Naive B cell (primary cell): ENCODE measurements at regions not wholly inside any gene's neighbourhood (a gene's known extent, or its start where the extent isn't known, plus 50 kb on each side); places are given as distances from the start of the nearest gene placed in this dataset.
A peak's percentile ranks its signal among the peaks of the same experiment; 100 is the strongest.

Experiments used
- ATAC-seq, 2 donors: fragments of 150-1000 bp; cut with Tn5 transposase; 2 replicates each; pipeline ENCODE4 v1.10.0; 2021; ENCODE audit warnings: low read depth in 2 of 2, mild to moderate bottlenecking in 2 of 2, moderate library complexity in 2 of 2
- DNase-seq: peaks from one replicate; pipeline ENCODE4 v3.0.0; 2022
- H3K27ac Mint-ChIP-seq, 6 donors: one replicate each; pipeline ENCODE4 v1.8.0; 2020 to 2022; ENCODE audit warnings: mild to moderate bottlenecking in 6 of 6, mixed read lengths in 6 of 6, moderate library complexity in 5 of 6, inconsistent platforms in 2 of 6
- H3K27me3 Mint-ChIP-seq, 3 donors: one replicate each; pipeline ENCODE4 v1.8.0; 2021 to 2022; ENCODE audit warnings: mixed read lengths in 3 of 3, mild to moderate bottlenecking in 1 of 3
- H3K36me3 Mint-ChIP-seq, 2 donors: one replicate each; pipeline ENCODE4 v1.8.0; 2020 to 2022; ENCODE audit warnings: mixed read lengths in 2 of 2, inconsistent platforms in 1 of 2, mild to moderate bottlenecking in 1 of 2
- H3K4me1 Mint-ChIP-seq, 3 donors: one replicate each; pipeline ENCODE4 v1.8.0; 2020 to 2022; ENCODE audit warnings: mixed read lengths in 3 of 3, inconsistent platforms in 1 of 3, mild to moderate bottlenecking in 1 of 3, moderate library complexity in 1 of 3
- H3K4me3 Mint-ChIP-seq, 8 donors: one replicate each; pipeline ENCODE4 v1.8.0; 2020 to 2022; ENCODE audit warnings: mild to moderate bottlenecking in 8 of 8, mixed read lengths in 8 of 8, moderate library complexity in 8 of 8, inconsistent platforms in 2 of 8
- H3K9me3 Mint-ChIP-seq, 7 donors: one replicate each; pipeline ENCODE4 v1.8.0; 2020 to 2022; ENCODE audit warnings: mixed read lengths in 7 of 7, mild to moderate bottlenecking in 5 of 7, inconsistent platforms in 2 of 7, moderate library complexity in 1 of 7

- no peaks in the 10 kb centered on the region for H3K4me1 Mint-ChIP-seq
- ATAC-seq = no peak
- no peaks in the 10 kb centered on the region for H3K27me3 Mint-ChIP-seq
- peaks cover 23 to 54% (median 41%) of the 10 kb centered on the region in 7 donors for H3K9me3 Mint-ChIP-seq
- no peak overlapping the region for H3K4me3 Mint-ChIP-seq
- no peak overlapping the region for H3K27ac Mint-ChIP-seq
- DNase-seq = no peak
- peaks cover 0 to 24% of the 10 kb centered on the region in 2 donors for H3K36me3 Mint-ChIP-seq
Measured at GRCh38 chr5:145375521-145375920, 459.6 kb downstream of the PRELID2 start.

- ATAC-seq (no peak), DNase-seq (no peak)
- Mint-ChIP-seq H3K27me3 (peaks cover 0 to 4% (median 0%) of the 10 kb centered on the region in 3 donors), H3K4me1 (no peaks in the 10 kb centered on the region), H3K4me3 (no peak overlapping the region), H3K9me3 (peaks cover 0 to 16% (median 2%) of the 10 kb centered on the region in 7 donors), H3K27ac (no peak overlapping the region), H3K36me3 (no peaks in the 10 kb centered on the region)
Measured at GRCh38 chr5:145365464-145365863, 469.7 kb downstream of the PRELID2 start.

DNA sequence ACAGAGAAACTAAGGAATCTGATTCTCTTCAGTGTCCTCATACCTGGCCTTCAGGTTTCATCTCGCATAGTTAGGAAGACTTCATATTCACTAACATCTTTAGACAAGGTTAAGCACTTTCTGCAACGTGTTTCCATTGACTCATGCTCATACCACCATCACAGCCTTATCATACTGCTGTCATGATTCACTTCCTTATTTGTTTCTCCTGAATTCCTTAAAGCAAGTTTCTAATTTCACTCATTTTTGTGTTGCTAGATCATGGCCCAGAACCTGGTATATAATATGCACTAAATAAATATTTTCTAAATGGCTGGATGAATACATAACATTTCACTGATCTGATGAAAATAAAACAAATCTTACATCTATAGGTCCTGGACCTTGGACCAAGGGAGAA, 472.9 kb downstream of the PRELID2 start:
- Mint-ChIP-seq H3K27ac (no peak overlapping the region), H3K9me3 (peaks cover 0 to 10% (median 2%) of the 10 kb centered on the region in 7 donors), H3K36me3 (no peaks in the 10 kb centered on the region), H3K4me3 (no peak overlapping the region), H3K27me3 (peaks cover 0 to 4% (median 0%) of the 10 kb centered on the region in 3 donors), H3K4me1 (no peaks in the 10 kb centered on the region)
- ATAC-seq = no peak
- no peak for DNase-seq

- Mint-ChIP-seq H3K27ac (no peak overlapping the region), H3K4me1 (no peaks in the 10 kb centered on the region), H3K27me3 (peaks cover 0 to 4% (median 0%) of the 10 kb centered on the region in 3 donors), H3K36me3 (no peaks in the 10 kb centered on the region), H3K4me3 (no peak overlapping the region), H3K9me3 (peaks cover 0 to 10% (median 4%) of the 10 kb centered on the region in 7 donors)
- no peak for ATAC-seq
- DNase-seq = no peak
Measured at GRCh38 chr5:145360936-145361335, 474.2 kb downstream of the PRELID2 start.

- Mint-ChIP-seq H3K36me3 (no peaks in the 10 kb centered on the region), H3K27me3 (no peaks in the 10 kb centered on the region), H3K9me3 (peaks cover 0 to 5% (median 0%) of the 10 kb centered on the region in 7 donors), H3K4me1 (no peaks in the 10 kb centered on the region), H3K27ac (no peak overlapping the region), H3K4me3 (no peak overlapping the region)
- ATAC-seq (no peak), DNase-seq (no peak)
Measured at GRCh38 chr5:145350513-145350912, 484.6 kb downstream of the PRELID2 start.

DNA sequence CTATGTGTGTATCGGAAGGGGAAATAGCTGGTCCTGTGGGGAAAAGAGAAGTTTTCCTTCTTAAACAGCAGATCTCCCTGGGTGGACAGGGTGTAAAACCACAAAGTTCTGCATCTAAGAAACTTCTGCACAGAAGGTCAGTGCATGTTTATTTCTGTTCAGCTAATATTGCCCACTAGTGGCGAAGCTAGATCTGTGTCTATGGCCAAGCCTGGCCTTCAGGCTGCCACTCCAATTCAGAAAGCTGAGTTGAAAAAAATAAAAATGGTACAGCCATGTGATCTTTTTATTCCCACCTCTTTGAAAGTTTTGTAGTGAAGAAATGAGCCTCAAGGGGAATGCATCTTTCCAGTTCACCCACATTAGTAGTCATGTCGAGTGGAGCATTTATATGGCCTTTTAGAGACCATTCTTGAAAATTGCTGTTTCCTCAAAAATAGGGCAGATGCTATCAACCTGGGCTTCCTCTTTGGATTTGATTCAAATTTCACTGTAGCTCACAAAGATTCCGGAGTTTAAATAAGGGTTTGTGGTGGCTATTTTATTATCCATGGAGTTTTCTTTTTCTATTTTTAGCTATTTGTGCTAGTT, 488.0 kb downstream of the PRELID2 start:
- DNase-seq = no peak
- Mint-ChIP-seq H3K36me3 (no peaks in the 10 kb centered on the region), H3K27ac (no peak overlapping the region), H3K4me3 (peak overlapping the region in 1 of 8 donors; percentile 4), H3K4me1 (no peaks in the 10 kb centered on the region), H3K27me3 (no peaks in the 10 kb centered on the region), H3K9me3 (no peaks in the 10 kb centered on the region)
- ATAC-seq = no peak

DNA sequence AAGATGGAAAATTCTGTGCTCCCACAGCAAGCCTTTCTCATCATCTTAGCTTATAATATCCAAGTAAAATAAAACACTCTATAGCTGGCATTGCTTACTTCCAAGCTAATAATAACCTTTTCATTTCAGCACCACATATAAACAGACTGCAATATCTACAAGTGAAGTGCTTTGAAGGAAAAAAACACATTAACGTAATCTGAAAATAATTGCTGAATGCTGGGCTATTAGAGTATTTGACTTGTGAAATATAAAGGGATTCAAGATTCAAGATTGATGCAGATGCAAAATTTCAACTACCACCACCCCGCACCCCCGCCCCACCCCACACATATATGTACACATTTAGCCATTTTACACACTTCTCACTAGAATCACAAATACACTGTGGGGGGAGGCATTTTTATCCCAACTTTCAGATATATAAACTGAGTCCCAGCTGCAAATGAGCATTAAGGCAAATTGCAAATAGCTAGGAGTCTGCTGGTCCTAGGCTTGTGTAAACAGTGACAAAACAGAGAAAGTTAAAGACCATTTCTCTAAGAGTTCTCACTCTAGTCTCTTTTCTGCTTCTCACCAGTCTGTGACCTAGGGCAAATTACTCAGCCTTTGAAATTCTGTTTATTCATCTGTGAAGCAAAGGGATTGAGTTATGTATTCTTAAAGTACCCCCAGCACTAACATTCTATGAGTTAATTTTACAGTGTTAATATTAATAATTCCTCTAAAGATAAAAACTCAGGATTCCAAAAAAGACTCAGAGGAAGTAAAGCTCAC, 489.4 kb downstream of the PRELID2 start:
- no peaks in the 10 kb centered on the region for H3K4me1 Mint-ChIP-seq
- H3K9me3 Mint-ChIP-seq = peaks cover 0 to 5% (median 0%) of the 10 kb centered on the region in 7 donors
- H3K27ac Mint-ChIP-seq = no peak overlapping the region
- H3K4me3 Mint-ChIP-seq = no peak overlapping the region
- no peaks in the 10 kb centered on the region for H3K36me3 Mint-ChIP-seq
- ATAC-seq = no peak
- H3K27me3 Mint-ChIP-seq = no peaks in the 10 kb centered on the region
- DNase-seq = no peak

DNA sequence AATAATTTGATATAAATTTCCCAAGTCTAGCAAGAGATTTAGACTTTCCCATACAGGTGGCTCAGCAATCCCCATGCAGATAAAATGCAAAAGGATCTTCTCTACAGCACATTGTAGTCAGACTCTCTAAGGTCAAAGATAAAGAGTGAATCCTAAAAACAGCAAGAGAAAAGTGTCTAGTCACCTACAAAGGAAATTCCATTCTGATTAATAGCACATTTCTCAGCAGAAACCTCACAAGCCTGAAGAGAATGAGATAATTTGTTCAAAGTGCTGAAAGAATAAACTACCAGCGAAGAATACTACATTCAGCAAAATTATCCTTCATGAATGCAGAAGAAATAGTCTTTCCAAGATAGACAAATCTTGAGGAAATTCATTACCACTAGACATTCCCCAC, 493.3 kb downstream of the PRELID2 start:
- Mint-ChIP-seq H3K36me3 (no peaks in the 10 kb centered on the region), H3K4me3 (no peak overlapping the region), H3K4me1 (no peaks in the 10 kb centered on the region), H3K27ac (no peak overlapping the region), H3K27me3 (no peaks in the 10 kb centered on the region), H3K9me3 (peaks cover 0 to 11% (median 3%) of the 10 kb centered on the region in 7 donors)
- no peak for ATAC-seq
- no peak for DNase-seq

GRCh38 chr5:145340099-145340498, 495.0 kb downstream of the PRELID2 start:
- Mint-ChIP-seq H3K27ac (peak overlapping the region in 1 of 6 donors; percentile 22), H3K36me3 (no peaks in the 10 kb centered on the region), H3K4me3 (no peak overlapping the region), H3K27me3 (no peaks in the 10 kb centered on the region), H3K9me3 (peaks cover 1 to 17% (median 6%) of the 10 kb centered on the region in 7 donors), H3K4me1 (no peaks in the 10 kb centered on the region)
- no peak for ATAC-seq
- DNase-seq = no peak

DNA sequence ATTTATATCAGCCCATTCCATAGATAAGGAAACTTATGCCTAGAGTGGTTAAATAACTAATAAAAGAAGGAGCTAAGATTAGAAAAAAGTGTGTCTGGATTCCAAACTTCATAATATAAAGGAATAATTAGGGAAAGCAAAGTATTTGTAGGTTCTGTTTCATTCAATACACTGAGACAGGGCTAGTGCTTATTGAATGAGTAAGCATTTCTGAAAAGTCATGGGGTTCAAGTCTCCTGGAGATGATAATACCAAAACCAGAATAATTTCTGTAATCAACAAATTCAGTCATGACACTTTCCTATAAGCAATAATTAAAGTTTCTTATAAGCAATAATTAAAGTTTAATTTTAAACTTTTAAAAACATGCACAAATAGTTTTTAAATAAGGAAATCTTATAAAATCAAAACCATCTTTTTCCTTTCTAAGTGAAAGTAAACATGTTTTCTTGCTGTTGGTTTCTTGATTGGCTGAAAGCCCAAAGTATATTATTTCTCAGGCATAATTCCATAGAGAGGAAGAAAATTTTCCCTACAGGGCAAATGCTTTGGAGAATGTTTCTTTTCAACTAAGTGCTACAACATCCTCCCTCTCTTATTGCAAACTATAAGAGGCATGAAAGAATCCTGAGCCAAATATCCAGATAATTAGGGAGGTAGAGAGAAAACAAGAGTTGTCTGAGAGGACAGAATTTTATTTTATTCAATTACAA, 510.2 kb downstream of the PRELID2 start:
- Mint-ChIP-seq H3K36me3 (no peaks in the 10 kb centered on the region), H3K27ac (no peak overlapping the region), H3K4me3 (no peak overlapping the region), H3K4me1 (no peaks in the 10 kb centered on the region), H3K9me3 (peaks cover 8 to 16% (median 10%) of the 10 kb centered on the region in 7 donors), H3K27me3 (no peaks in the 10 kb centered on the region)
- DNase-seq (no peak), ATAC-seq (no peak)

DNA sequence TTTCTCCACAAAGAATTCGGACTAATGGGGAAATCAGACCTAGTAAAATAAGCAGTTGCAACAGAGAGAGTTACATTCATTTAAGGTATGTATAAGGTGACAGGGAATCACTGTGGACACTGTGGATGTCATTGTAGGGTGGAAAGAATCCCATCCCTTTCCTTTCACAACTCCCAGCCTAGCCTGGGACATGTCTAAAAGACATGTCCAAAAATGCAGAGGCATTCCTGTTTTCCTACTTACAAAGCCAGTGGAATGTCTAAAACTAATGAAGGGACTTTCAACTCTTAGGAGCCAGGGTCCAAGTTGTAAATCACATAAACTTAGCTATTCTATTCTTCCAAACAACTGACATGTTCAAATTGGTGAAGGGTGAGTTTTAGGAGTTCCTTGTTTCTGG, 511.0 kb downstream of the PRELID2 start:
- ATAC-seq (no peak), DNase-seq (no peak)
- no peaks in the 10 kb centered on the region for H3K36me3 Mint-ChIP-seq
- H3K9me3 Mint-ChIP-seq = peaks cover 4 to 13% (median 6%) of the 10 kb centered on the region in 7 donors
- no peaks in the 10 kb centered on the region for H3K4me1 Mint-ChIP-seq
- H3K27me3 Mint-ChIP-seq = no peaks in the 10 kb centered on the region
- no peak overlapping the region for H3K4me3 Mint-ChIP-seq
- no peak overlapping the region for H3K27ac Mint-ChIP-seq

DNA sequence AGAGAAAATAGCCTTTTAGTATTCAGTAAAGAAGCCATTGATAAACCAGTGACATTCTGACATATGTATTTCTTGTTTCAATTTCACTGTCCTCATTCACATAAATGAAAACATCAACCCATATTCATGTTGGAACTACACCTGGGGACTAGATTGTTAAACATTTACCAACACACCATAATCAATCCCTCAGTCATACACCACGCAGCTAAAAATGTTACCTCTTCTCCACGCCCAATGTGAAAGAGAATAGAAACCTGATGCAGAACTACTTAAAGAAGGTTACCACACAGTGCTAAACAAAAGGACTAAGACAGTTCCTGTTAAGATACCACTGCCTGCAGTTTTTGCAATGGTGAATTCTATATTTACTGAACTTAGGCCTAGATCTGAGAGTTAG, 518.9 kb downstream of the PRELID2 start:
- no peak for ATAC-seq
- Mint-ChIP-seq H3K4me1 (no peaks in the 10 kb centered on the region), H3K36me3 (no peaks in the 10 kb centered on the region), H3K27me3 (no peaks in the 10 kb centered on the region), H3K4me3 (no peak overlapping the region), H3K27ac (no peak overlapping the region), H3K9me3 (peaks cover 0 to 7% (median 4%) of the 10 kb centered on the region in 7 donors)
- DNase-seq = no peak

DNA sequence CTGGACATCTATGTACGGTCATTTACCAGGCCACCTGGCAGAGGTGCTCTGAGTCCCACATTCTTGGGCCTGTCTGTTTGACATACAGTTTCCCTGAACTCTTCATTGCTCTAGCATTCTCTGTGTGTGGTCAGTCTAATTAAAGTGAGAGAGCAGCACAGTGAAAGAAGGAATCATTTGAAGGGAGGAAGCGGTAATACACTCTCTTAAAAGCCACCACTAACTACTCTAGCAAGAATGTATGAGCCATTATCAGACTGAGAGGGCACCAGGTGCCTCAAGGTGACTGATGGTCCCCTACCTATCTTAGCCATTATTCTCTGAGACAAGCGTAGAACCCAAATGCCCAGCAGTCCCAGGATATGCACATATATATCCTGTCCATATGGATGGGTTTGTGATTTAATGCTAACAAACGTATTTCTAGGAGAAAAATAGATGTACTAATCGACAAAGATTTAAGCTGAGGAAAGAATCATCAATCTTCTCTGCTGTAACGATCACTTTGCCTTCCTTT, 527.2 kb downstream of the PRELID2 start:
- H3K9me3 Mint-ChIP-seq = peaks cover 0 to 7% (median 3%) of the 10 kb centered on the region in 7 donors
- no peak for ATAC-seq
- no peaks in the 10 kb centered on the region for H3K27me3 Mint-ChIP-seq
- no peak for DNase-seq
- no peaks in the 10 kb centered on the region for H3K4me1 Mint-ChIP-seq
- H3K27ac Mint-ChIP-seq = no peak overlapping the region
- no peaks in the 10 kb centered on the region for H3K36me3 Mint-ChIP-seq
- no peak overlapping the region for H3K4me3 Mint-ChIP-seq
